ENCODE measurements at regions not wholly inside any gene's neighbourhood (a gene's known extent, or its start where the extent isn't known, plus 50 kb on each side); places are given as distances from the start of the nearest gene placed in this dataset.
A peak's percentile ranks its signal among the peaks of the same experiment; 100 is the strongest.
"Not testable (repeated sequence)": the region's sequence is repeated elsewhere in the genome, so short reads cannot be mapped to it uniquely, and the experiment has no call there.

GRCh38 chr1:195851016-195851601 lies 757.1 kb downstream of the KCNT2 start:
- Histone ChIP-seq H3K4me3 (ENCODE audit: low read depth, low read length) (no peak overlapping the region), H3K36me3 (ENCODE audit: control insufficient read depth, insufficient read depth, low read length) (no peaks in the 10 kb centered on the region), H3K27me3 (ENCODE audit: control insufficient read depth, insufficient read depth, low read length) (no peaks in the 10 kb centered on the region)
- TF ChIP-seq CTCF (IDR thresholded peaks at IDR 0.05; ENCODE audit: insufficient read depth, low read length, severe bottlenecking): no peak
- peak; percentile 20 for DNase-seq (ENCODE audit: low read depth)
- FAIRE-seq: no peak

- no peak for FAIRE-seq
- Histone ChIP-seq H3K4me3 (ENCODE audit: low read depth, low read length) (no peak overlapping the region), H3K27me3 (ENCODE audit: control insufficient read depth, insufficient read depth, low read length) (no peaks in the 10 kb centered on the region)
Measured at GRCh38 chr1:195849180-195849579, 759.1 kb downstream of the KCNT2 start.

GRCh38 chr1:195847957-195848875 lies 760.0 kb downstream of the KCNT2 start:
- H3K27me3 ChIP-seq (ENCODE audit: control insufficient read depth, insufficient read depth, low read length); DNase-seq (ENCODE audit: low read depth); H3K4me3 ChIP-seq (ENCODE audit: low read depth, low read length); FAIRE-seq; H3K36me3 ChIP-seq (ENCODE audit: control insufficient read depth, insufficient read depth, low read length): not testable (repeated sequence)

More at GRCh38 chr1:195849180-195849579, 759.1 kb downstream of the KCNT2 start:
- DNase-seq (ENCODE audit: low read depth): no peak
- H3K36me3 ChIP-seq (ENCODE audit: control insufficient read depth, insufficient read depth, low read length): no peaks in the 10 kb centered on the region
- TF ChIP-seq CTCF (IDR thresholded peaks at IDR 0.05; ENCODE audit: insufficient read depth, low read length, severe bottlenecking): no peak

DNA sequence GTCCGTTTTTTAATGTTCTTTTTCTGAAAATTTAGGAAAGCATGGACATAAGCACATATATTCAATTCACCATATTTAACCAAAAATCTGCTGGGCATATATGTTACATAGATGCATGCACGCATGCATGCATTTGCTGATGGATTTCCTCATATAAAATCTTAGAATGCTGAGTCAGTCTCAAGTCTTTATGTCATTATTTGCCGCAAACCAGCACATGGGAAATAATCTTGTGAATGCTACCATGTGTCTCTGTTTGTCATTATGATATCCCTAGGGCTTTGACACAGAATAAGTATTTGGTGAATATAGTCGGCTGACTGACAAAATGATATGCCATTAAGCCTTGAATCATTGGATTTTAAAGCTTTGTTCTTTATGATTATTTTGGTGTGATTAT lies 776.5 kb downstream of the KCNT2 start:
- Histone ChIP-seq H3K27me3 (ENCODE audit: control insufficient read depth, insufficient read depth, low read length) (no peaks in the 10 kb centered on the region), H3K36me3 (ENCODE audit: control insufficient read depth, insufficient read depth, low read length) (no peaks in the 10 kb centered on the region), H3K4me3 (ENCODE audit: low read depth, low read length) (no peak overlapping the region)
- DNase-seq (ENCODE audit: low read depth): no peak
- no peak for TF ChIP-seq CTCF (IDR thresholded peaks at IDR 0.05; ENCODE audit: insufficient read depth, low read length, severe bottlenecking)
- FAIRE-seq: no peak

DNA sequence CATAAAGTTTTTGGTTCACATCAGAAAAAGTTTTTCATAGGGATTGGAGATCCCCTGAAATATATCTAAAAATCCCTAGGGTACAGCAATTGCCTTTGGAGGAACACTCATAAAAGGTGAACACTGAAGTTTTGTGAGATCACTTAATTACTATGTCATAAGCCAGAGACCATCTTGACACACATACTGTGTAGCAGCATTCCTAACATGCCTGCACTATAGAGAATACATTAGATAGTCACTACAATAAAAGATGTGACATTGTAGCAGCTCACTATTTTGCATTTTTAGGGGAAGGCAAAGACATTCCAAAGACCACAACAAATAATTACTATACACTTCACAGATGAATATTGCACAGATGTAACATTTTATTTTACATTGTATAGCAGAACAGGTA lies 779.9 kb downstream of the KCNT2 start:
- Histone ChIP-seq H3K36me3 (ENCODE audit: control insufficient read depth, insufficient read depth, low read length) (no peaks in the 10 kb centered on the region), H3K4me3 (ENCODE audit: low read depth, low read length) (no peak overlapping the region), H3K27me3 (ENCODE audit: control insufficient read depth, insufficient read depth, low read length) (no peaks in the 10 kb centered on the region)
- FAIRE-seq (no peak), DNase-seq (ENCODE audit: low read depth) (peak; percentile 4)
- TF ChIP-seq CTCF (IDR thresholded peaks at IDR 0.05; ENCODE audit: insufficient read depth, low read length, severe bottlenecking): no peak

- no peak overlapping the region for H3K4me3 ChIP-seq (ENCODE audit: low read depth, low read length)
- no peak for TF ChIP-seq CTCF (IDR thresholded peaks at IDR 0.05; ENCODE audit: insufficient read depth, low read length, severe bottlenecking)
- H3K36me3 ChIP-seq (ENCODE audit: control insufficient read depth, insufficient read depth, low read length): no peaks in the 10 kb centered on the region
- no peak for FAIRE-seq
- H3K27me3 ChIP-seq (ENCODE audit: control insufficient read depth, insufficient read depth, low read length): no peaks in the 10 kb centered on the region
- DNase-seq (ENCODE audit: low read depth): no peak
Measured at GRCh38 chr1:195820925-195821324, 787.3 kb downstream of the KCNT2 start.

Measured in bronchial epithelial cell (primary cell).